Keratinocyte (primary cell): ENCODE measurements at regions not wholly inside any gene's neighbourhood (a gene's known extent, or its start where the extent isn't known, plus 50 kb on each side); places are given as distances from the start of the nearest gene placed in this dataset.

ENCODE experiments used
- DNase-seq: peaks from one replicate; pipeline ENCODE4 v3.0.0-alpha.2; 2011; ENCODE audit warnings: low read depth, missing footprints, low spot score
- FAIRE-seq: peaks from 2 replicates; lab custom pipeline; 2011; peaks lifted over from hg19 to GRCh38; lab: Jason Lieb, UNC
- H2AFZ ChIP-seq: 2 replicates; pipeline ENCODE4 v1.6.0; 2012; ENCODE audit warnings: low read length, control low read depth, inconsistent platforms; ENCODE audit not compliant: control insufficient read depth
- H3K27ac ChIP-seq: 2 replicates; pipeline ENCODE4 v1.5.1; 2011; ENCODE audit warnings: low read length; ENCODE audit not compliant: control insufficient read depth, insufficient read depth
- H3K27me3 ChIP-seq: 3 replicates; pipeline ENCODE4 v1.6.0; 2011; ENCODE audit warnings: low read length; ENCODE audit not compliant: control insufficient read depth, insufficient read depth; ENCODE audit errors: extremely low read depth
- H3K36me3 ChIP-seq, 2 experiments: 2 replicates in 1 of 2; 3 replicates in 1 of 2; pipeline ENCODE4 v1.5.1; 2011; ENCODE audit warnings: low read length in 2 of 2, mild to moderate bottlenecking in 1 of 2; ENCODE audit not compliant: control insufficient read depth in 2 of 2, insufficient read depth in 2 of 2; ENCODE audit errors: extremely low read depth in 1 of 2
- H3K4me1 ChIP-seq: 3 replicates; pipeline ENCODE4 v1.5.1; 2011; ENCODE audit warnings: low read length; ENCODE audit not compliant: control insufficient read depth, insufficient read depth; ENCODE audit errors: extremely low read depth
- H3K4me2 ChIP-seq: 3 replicates; pipeline ENCODE4 v1.6.0; 2011; ENCODE audit warnings: low read depth, low read length; ENCODE audit not compliant: control insufficient read depth, insufficient read depth; ENCODE audit errors: extremely low read depth
- H3K4me3 ChIP-seq, 3 experiments: fragments of 200-600 bp in 1 of 3; sonication (generic) in 1 of 3; 2 replicates in 2 of 3; 3 replicates in 1 of 3; pipeline ENCODE4 v1.5.1; 2011 to 2016; ENCODE audit warnings: low read length in 3 of 3, mild to moderate bottlenecking in 3 of 3, control low read depth in 2 of 3, inconsistent platforms in 1 of 3, low read depth in 1 of 3, mixed read lengths in 1 of 3, mixed run types in 1 of 3, moderate library complexity in 1 of 3; ENCODE audit not compliant: control insufficient read depth in 2 of 3, insufficient read depth in 2 of 3; ENCODE audit errors: extremely low read depth in 1 of 3
- H3K79me2 ChIP-seq: 2 replicates; pipeline ENCODE4 v1.6.0; 2012; ENCODE audit warnings: low read length; ENCODE audit not compliant: control insufficient read depth, insufficient read depth
- H3K9ac ChIP-seq: 3 replicates; pipeline ENCODE4 v1.6.0; 2011; ENCODE audit warnings: low read length; ENCODE audit not compliant: control insufficient read depth, insufficient read depth; ENCODE audit errors: extremely low read depth
- H3K9me1 ChIP-seq: 3 replicates; pipeline ENCODE4 v1.6.0; 2011; ENCODE audit warnings: low read length; ENCODE audit not compliant: control insufficient read depth, insufficient read depth; ENCODE audit errors: extremely low read depth
- H3K9me3 ChIP-seq: 2 replicates; pipeline ENCODE4 v1.5.1; 2012; ENCODE audit warnings: low read depth, low read length; ENCODE audit not compliant: control insufficient read depth
- H4K20me1 ChIP-seq: 3 replicates; pipeline ENCODE4 v1.6.0; 2011; ENCODE audit warnings: low read length; ENCODE audit not compliant: control insufficient read depth, insufficient read depth; ENCODE audit errors: extremely low read depth
- EZH2 ChIP-seq: IDR thresholded peaks from one replicate; pipeline ENCODE4 v1.6.1; 2012; ENCODE audit warnings: inconsistent platforms, mild to moderate bottlenecking, low read length, moderate library complexity
- dilution Hi-C: fragments of 300-500 bp; cut with MboI; formaldehyde crosslinking; loops from one replicate; pipeline ENCODE4 v1.7.0; 2020; ENCODE audit warnings: low sequenced_read_pairs; ENCODE audit not compliant: extremely low pct_ligation_motif_present
- TF ChIP-seq, protein P1 (sequence below), 3 experiments: IDR thresholded peaks in 1 of 3; conservative IDR thresholded peaks in 1 of 3; optimal IDR thresholded peaks in 1 of 3; 2 replicates in 2 of 3; 3 replicates in 1 of 3; pipeline versions ENCODE3 to v1.5.1; 2011; ENCODE audit warnings: low read length in 3 of 3, mild to moderate bottlenecking in 3 of 3, moderate library complexity in 2 of 3, control low read depth in 1 of 3, inconsistent platforms in 1 of 3; ENCODE audit not compliant: insufficient read depth in 2 of 3; ENCODE audit errors: extremely low read depth in 1 of 3

DNA sequence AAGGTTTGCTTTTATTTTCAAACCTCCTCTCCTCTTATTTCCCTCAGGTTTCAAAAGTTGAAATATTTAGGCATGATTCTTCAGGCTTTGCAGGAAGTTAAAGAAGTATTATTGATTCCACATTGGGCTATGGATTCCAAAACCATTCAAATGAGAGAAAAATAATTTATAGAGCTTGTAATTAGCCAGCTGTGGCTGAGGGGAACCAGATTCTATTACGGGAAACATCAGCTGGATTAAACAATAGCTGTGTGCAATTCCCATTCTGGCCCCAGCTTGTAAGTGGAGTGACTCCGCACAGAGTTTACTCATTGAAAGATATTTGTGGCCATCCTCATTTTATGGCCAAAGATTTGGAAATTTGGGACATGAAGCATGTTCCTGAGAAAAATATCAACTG lies 77.0 kb upstream of the PHYHIPL start:
- TF ChIP-seq, protein P1, sequence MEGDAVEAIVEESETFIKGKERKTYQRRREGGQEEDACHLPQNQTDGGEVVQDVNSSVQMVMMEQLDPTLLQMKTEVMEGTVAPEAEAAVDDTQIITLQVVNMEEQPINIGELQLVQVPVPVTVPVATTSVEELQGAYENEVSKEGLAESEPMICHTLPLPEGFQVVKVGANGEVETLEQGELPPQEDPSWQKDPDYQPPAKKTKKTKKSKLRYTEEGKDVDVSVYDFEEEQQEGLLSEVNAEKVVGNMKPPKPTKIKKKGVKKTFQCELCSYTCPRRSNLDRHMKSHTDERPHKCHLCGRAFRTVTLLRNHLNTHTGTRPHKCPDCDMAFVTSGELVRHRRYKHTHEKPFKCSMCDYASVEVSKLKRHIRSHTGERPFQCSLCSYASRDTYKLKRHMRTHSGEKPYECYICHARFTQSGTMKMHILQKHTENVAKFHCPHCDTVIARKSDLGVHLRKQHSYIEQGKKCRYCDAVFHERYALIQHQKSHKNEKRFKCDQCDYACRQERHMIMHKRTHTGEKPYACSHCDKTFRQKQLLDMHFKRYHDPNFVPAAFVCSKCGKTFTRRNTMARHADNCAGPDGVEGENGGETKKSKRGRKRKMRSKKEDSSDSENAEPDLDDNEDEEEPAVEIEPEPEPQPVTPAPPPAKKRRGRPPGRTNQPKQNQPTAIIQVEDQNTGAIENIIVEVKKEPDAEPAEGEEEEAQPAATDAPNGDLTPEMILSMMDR (optimal IDR thresholded peaks at IDR 0.05 in 1 of 3, IDR thresholded peaks at IDR 0.05 in 1 of 3, conservative IDR thresholded peaks at IDR 0.05 in 1 of 3; ENCODE audit: extremely low read depth in 1 of 3, insufficient read depth in 2 of 3, low read length in 3 of 3) = no peak
- TF ChIP-seq EZH2 = no peak
- H3K4me1 ChIP-seq = no peaks in the 10 kb centered on the region
- no peaks in the 10 kb centered on the region for H3K36me3 ChIP-seq
- FAIRE-seq (no peak), DNase-seq (no peak)
- H3K27ac ChIP-seq = no peak overlapping the region
- H4K20me1 ChIP-seq = no peaks in the 10 kb centered on the region
- H2AFZ ChIP-seq = no peak overlapping the region
- dilution Hi-C loops = no loop called here
- H3K9me3 ChIP-seq = no peaks in the 10 kb centered on the region
- H3K9ac ChIP-seq = no peak overlapping the region
- no peaks in the 10 kb centered on the region for H3K9me1 ChIP-seq
- no peaks in the 10 kb centered on the region for H3K27me3 ChIP-seq
- H3K4me3 ChIP-seq = no peak overlapping the region
- no peak overlapping the region for H3K4me2 ChIP-seq
- no peaks in the 10 kb centered on the region for H3K79me2 ChIP-seq

DNA sequence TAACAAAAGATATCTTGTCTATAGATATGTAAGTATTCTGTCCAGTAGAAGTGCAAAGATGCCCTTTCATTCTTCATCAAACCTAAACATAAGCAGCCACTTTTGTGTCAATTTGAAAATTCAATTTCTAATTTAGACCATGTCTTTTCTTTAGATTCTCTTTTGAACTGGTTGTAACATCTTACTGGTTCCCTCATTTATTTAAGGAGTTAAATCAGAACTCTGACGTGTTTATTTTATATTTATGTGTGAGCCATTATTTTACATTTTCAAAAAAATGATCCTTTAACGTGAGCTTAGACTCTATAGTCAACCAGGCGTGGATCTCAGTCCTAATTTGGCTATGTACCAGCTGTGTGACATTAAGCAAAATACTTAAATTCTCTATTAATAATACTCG lies 74.0 kb upstream of the PHYHIPL start:
- no peak for TF ChIP-seq EZH2
- TF ChIP-seq, protein P1 (optimal IDR thresholded peaks at IDR 0.05 in 1 of 3, IDR thresholded peaks at IDR 0.05 in 1 of 3, conservative IDR thresholded peaks at IDR 0.05 in 1 of 3; ENCODE audit: extremely low read depth in 1 of 3, insufficient read depth in 2 of 3, low read length in 3 of 3) = no peak
- FAIRE-seq (no peak), DNase-seq (no peak)
- dilution Hi-C loops = no loop called here
- no peaks in the 10 kb centered on the region for H3K9me1 ChIP-seq
- H3K4me1 ChIP-seq = no peaks in the 10 kb centered on the region
- H3K9me3 ChIP-seq = no peaks in the 10 kb centered on the region
- no peak overlapping the region for H3K4me2 ChIP-seq
- no peak overlapping the region for H3K27ac ChIP-seq
- H2AFZ ChIP-seq = no peak overlapping the region
- no peaks in the 10 kb centered on the region for H3K79me2 ChIP-seq
- H4K20me1 ChIP-seq = no peaks in the 10 kb centered on the region
- no peak overlapping the region for H3K9ac ChIP-seq
- H3K36me3 ChIP-seq = no peaks in the 10 kb centered on the region
- no peak overlapping the region for H3K4me3 ChIP-seq
- H3K27me3 ChIP-seq = no peaks in the 10 kb centered on the region
